ENCODE measurements at regions not wholly inside any gene's neighbourhood (a gene's known extent, or its start where the extent isn't known, plus 50 kb on each side); places are given as distances from the start of the nearest gene placed in this dataset.
A peak's percentile ranks its signal among the peaks of the same experiment; 100 is the strongest.
"Not testable (repeated sequence)": the region's sequence is repeated elsewhere in the genome, so short reads cannot be mapped to it uniquely, and the experiment has no call there.

DNA sequence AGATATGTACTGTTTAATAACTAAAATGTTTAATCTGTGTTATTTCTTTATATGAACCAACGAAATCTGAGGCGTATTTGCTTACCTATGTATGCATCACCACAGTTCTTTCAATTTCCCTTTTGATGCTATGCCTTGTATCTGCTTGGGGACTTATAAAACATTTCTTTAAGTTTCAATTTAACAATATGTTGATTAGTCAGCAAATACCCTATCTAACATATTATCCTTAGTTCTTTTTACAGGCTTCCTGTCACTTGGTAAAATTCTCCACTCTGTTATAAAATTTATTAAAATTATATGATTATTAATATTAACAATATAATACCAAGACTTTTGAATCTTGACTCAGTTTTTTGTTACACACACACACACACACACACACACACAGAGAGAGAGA lies 174.3 kb downstream of the CPS1 start:
- Histone ChIP-seq H3K27ac (ENCODE audit: low read length) (no peak overlapping the region), H3K4me1 (ENCODE audit: control insufficient read depth, insufficient read depth, low read length) (no peaks in the 10 kb centered on the region), H3K9me3 (ENCODE audit: control insufficient read depth, low read length) (no peaks in the 10 kb centered on the region), H3K27me3 (ENCODE audit: control insufficient read depth, insufficient read depth) (no peaks in the 10 kb centered on the region), H3K4me3 (ENCODE audit: low read length) (no peak overlapping the region)
- intact Hi-C loops (cut with DNase I): no loop called here
- 93% methylated on average over 2 of the region's 2 CpGs for WGBS
- no peak for ATAC-seq
- DNase-seq: no peak

DNA sequence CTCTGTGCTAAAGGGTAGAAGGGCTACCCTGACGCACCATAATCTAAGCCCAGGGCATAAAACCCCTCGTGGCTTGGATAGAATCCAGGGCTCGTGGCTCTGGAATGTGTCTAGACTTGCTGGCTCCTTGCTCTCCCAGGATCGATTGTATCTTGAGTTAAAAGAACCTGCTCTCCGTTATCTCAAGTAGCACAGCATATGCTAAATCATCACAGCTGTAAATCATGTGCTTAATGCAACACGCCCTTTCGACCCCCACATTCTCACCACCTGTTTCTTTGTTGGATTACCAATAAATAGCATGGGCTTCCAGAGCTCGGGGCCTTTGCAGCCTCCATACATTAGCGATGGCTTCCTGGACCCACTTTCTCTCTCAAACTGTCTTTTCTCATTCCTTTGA lies 190.4 kb downstream of the CPS1 start:
- H3K27me3 ChIP-seq (ENCODE audit: control insufficient read depth, insufficient read depth); intact Hi-C loops (cut with DNase I); H3K9me3 ChIP-seq (ENCODE audit: control insufficient read depth, low read length); H3K4me1 ChIP-seq (ENCODE audit: control insufficient read depth, insufficient read depth, low read length); DNase-seq; H3K27ac ChIP-seq (ENCODE audit: low read length); ATAC-seq; H3K4me3 ChIP-seq (ENCODE audit: low read length): not testable (repeated sequence)
- WGBS: 28% methylated on average over 9 of the region's 9 CpGs

- Histone ChIP-seq H3K4me3 (ENCODE audit: low read length) (no peak overlapping the region), H3K27me3 (ENCODE audit: control insufficient read depth, insufficient read depth) (no peaks in the 10 kb centered on the region), H3K4me1 (ENCODE audit: control insufficient read depth, insufficient read depth, low read length) (no peaks in the 10 kb centered on the region), H3K9me3 (ENCODE audit: control insufficient read depth, low read length) (no peaks in the 10 kb centered on the region), H3K27ac (ENCODE audit: low read length) (no peak overlapping the region)
- WGBS: 53% methylated on average over 6 of the region's 6 CpGs
- DNase-seq: no peak
- no peak for ATAC-seq
- intact Hi-C loops (cut with DNase I): no loop called here
Observed at GRCh38 chr2:210752532-210752931, 196.1 kb downstream of the CPS1 start.

- Histone ChIP-seq H3K4me1 (ENCODE audit: control insufficient read depth, insufficient read depth, low read length) (no peaks in the 10 kb centered on the region), H3K27ac (ENCODE audit: low read length) (no peak overlapping the region), H3K9me3 (ENCODE audit: control insufficient read depth, low read length) (no peaks in the 10 kb centered on the region), H3K4me3 (ENCODE audit: low read length) (no peak overlapping the region), H3K27me3 (ENCODE audit: control insufficient read depth, insufficient read depth) (no peaks in the 10 kb centered on the region)
- intact Hi-C loops (cut with DNase I): no loop called here
- DNase-seq (no peak), ATAC-seq (no peak)
- 76% methylated on average over 3 of the region's 3 CpGs for WGBS
Observed at GRCh38 chr2:210753386-210753785, 197.0 kb downstream of the CPS1 start.

DNA sequence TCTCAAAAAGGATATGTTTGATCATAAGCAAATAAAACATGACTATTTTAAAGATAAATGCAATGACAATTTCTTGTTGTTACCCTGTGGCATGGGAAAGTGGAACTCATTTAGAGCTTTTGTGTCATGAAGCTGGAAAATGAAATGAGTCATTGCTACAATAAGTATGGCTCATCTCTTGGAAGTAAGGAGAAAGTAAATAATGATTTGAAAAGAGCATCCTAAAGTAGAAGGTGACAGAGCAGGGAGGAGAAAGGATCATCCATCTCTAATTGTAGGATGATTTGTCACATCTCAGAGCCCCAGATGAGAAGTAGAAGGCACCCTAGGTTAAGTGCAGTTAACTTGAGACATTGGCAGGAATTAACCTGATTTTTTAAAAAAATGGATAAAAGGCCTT lies 200.5 kb downstream of the CPS1 start:
- ATAC-seq: no peak
- intact Hi-C loops (cut with DNase I): no loop called here
- H3K27ac ChIP-seq (ENCODE audit: low read length): no peak overlapping the region

GRCh38 chr2:210762604-210763588 lies 206.5 kb downstream of the CPS1 start:
- WGBS: 70% methylated on average over 9 of the region's 9 CpGs
- H3K9me3 ChIP-seq (ENCODE audit: control insufficient read depth, low read length): no peaks in the 10 kb centered on the region
- H3K27ac ChIP-seq (ENCODE audit: low read length): no peak overlapping the region
- H3K4me3 ChIP-seq (ENCODE audit: low read length): no peak overlapping the region
- intact Hi-C loops (cut with DNase I): no loop called here
- no peak for ATAC-seq
- no peaks in the 10 kb centered on the region for H3K27me3 ChIP-seq (ENCODE audit: control insufficient read depth, insufficient read depth)
- no peaks in the 10 kb centered on the region for H3K4me1 ChIP-seq (ENCODE audit: control insufficient read depth, insufficient read depth, low read length)
- DNase-seq: peak in 1 of 3 donors; percentile 3

More for the DNA sequence above, 200.5 kb downstream of the CPS1 start:
- DNase-seq: no peak
- H3K4me1 ChIP-seq (ENCODE audit: control insufficient read depth, insufficient read depth, low read length): no peaks in the 10 kb centered on the region
- H3K27me3 ChIP-seq (ENCODE audit: control insufficient read depth, insufficient read depth): no peaks in the 10 kb centered on the region
- H3K4me3 ChIP-seq (ENCODE audit: low read length): no peak overlapping the region
- no peaks in the 10 kb centered on the region for H3K9me3 ChIP-seq (ENCODE audit: control insufficient read depth, low read length)

GRCh38 chr2:210768329-210768910 lies 212.0 kb downstream of the CPS1 start:
- ATAC-seq (no peak), DNase-seq (no peak)
- Histone ChIP-seq H3K4me1 (ENCODE audit: control insufficient read depth, insufficient read depth, low read length) (no peaks in the 10 kb centered on the region), H3K9me3 (ENCODE audit: control insufficient read depth, low read length) (no peaks in the 10 kb centered on the region), H3K4me3 (ENCODE audit: low read length) (no peak overlapping the region), H3K27ac (ENCODE audit: low read length) (no peak overlapping the region), H3K27me3 (ENCODE audit: control insufficient read depth, insufficient read depth) (no peaks in the 10 kb centered on the region)
- WGBS: 73% methylated on average over 5 of the region's 5 CpGs
- intact Hi-C loops (cut with DNase I): no loop called here

DNA sequence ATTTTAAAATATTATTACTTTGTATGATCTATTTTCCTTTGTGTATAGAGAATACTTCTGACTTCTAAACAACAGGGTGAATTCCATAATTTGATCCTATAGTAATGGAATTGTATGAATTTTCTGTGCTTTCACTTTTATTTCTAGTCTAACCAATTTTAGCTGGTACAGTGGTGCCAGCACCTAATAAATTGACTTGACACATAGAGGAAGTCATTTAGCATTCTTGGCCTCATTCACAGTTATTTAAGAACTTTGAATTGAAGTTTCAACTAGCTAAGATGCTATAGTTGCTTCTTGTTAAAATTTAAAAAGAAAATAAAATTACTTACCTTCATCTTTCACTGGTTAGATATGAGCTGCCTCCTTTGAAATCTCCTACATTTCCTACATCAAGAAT lies 220.4 kb downstream of the CPS1 start:
- no peak overlapping the region for H3K4me3 ChIP-seq (ENCODE audit: low read length)
- DNase-seq (no peak), ATAC-seq (no peak)
- no peaks in the 10 kb centered on the region for H3K9me3 ChIP-seq (ENCODE audit: control insufficient read depth, low read length)
- no peak overlapping the region for H3K27ac ChIP-seq (ENCODE audit: low read length)
- no peaks in the 10 kb centered on the region for H3K4me1 ChIP-seq (ENCODE audit: control insufficient read depth, insufficient read depth, low read length)
- H3K27me3 ChIP-seq (ENCODE audit: control insufficient read depth, insufficient read depth): no peaks in the 10 kb centered on the region
- intact Hi-C loops (cut with DNase I): no loop called here

DNA sequence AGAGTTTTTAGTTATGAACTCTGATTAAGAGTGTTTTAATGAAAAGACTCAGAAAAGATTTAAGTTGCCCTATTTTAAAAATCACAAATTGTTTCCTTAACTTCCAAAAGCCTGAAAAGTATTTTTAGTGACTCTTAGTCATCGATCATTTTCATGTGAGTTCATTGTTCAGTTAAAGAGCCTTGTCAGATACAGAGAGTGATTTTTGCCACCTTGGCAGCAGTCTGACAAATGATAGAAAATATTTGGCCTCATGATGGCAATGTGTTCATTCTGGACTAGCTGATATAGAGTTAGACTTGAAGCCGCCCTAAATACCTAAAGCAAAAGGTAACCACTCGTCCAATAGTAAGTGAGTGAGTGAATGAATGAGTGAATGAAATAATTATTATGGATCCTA lies 225.8 kb downstream of the CPS1 start:
- intact Hi-C loops (cut with DNase I): no loop called here
- ATAC-seq (no peak), DNase-seq (no peak)
- Histone ChIP-seq H3K4me3 (ENCODE audit: low read length) (no peak overlapping the region), H3K27ac (ENCODE audit: low read length) (no peak overlapping the region), H3K27me3 (ENCODE audit: control insufficient read depth, insufficient read depth) (no peaks in the 10 kb centered on the region), H3K9me3 (ENCODE audit: control insufficient read depth, low read length) (no peaks in the 10 kb centered on the region), H3K4me1 (ENCODE audit: control insufficient read depth, insufficient read depth, low read length) (no peaks in the 10 kb centered on the region)
- WGBS: 55% methylated on average over 3 of the region's 3 CpGs

GRCh38 chr2:210787831-210788230 lies 231.4 kb downstream of the CPS1 start:
- H3K27ac ChIP-seq (ENCODE audit: low read length); H3K9me3 ChIP-seq (ENCODE audit: control insufficient read depth, low read length); DNase-seq; H3K4me3 ChIP-seq (ENCODE audit: low read length); H3K4me1 ChIP-seq (ENCODE audit: control insufficient read depth, insufficient read depth, low read length); intact Hi-C loops (cut with DNase I); H3K27me3 ChIP-seq (ENCODE audit: control insufficient read depth, insufficient read depth); ATAC-seq: not testable (repeated sequence)
- 84% methylated on average over 4 of the region's 4 CpGs for WGBS

GRCh38 chr2:210792000-210792399 lies 235.6 kb downstream of the CPS1 start:
- Histone ChIP-seq H3K4me1 (ENCODE audit: control insufficient read depth, insufficient read depth, low read length) (no peaks in the 10 kb centered on the region), H3K4me3 (ENCODE audit: low read length) (no peak overlapping the region), H3K9me3 (ENCODE audit: control insufficient read depth, low read length) (no peaks in the 10 kb centered on the region), H3K27ac (ENCODE audit: low read length) (no peak overlapping the region), H3K27me3 (ENCODE audit: control insufficient read depth, insufficient read depth) (no peaks in the 10 kb centered on the region)
- ATAC-seq: peak; percentile 87 to 92
- WGBS: 35% methylated on average over 3 of the region's 3 CpGs
- peak in 2 of 3 donors; percentile 14 to 25 for DNase-seq
- intact Hi-C loops (cut with DNase I): no loop called here

All from right cardiac atrium (tissue), 5 donors.